ENCODE measurements at regions not wholly inside any gene's neighbourhood (a gene's known extent, or its start where the extent isn't known, plus 50 kb on each side); places are given as distances from the start of the nearest gene placed in this dataset.

DNA sequence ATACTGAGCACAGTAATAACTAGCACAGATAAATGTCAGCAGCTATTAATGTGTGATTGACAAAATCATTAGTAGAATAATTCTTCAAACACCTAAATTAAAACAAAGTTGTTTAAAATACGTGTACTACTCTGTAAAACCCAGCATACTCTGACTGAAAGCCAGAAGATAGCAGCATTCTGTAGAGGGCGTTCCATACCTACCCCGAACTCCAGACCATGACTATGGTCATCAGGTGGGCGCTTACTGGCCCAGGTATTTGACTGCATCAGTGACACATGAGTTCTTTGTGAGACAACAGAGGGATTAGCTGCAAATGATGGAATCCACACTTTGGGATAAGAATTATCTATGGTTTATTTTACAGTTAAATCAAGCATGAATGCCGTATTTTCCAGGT is 139.7 kb upstream of the POGK start:
- DNase-seq (ENCODE audit: extremely low spot score) = no peak
- ChIA-PET CTCF (no interaction called here), POLR2A (no interaction called here)
- no peak for TF ChIP-seq TARDBP (IDR thresholded peaks at IDR 0.05)
- TF ChIP-seq ARNT (IDR thresholded peaks at IDR 0.05) = no peak
- TF ChIP-seq, protein P1, sequence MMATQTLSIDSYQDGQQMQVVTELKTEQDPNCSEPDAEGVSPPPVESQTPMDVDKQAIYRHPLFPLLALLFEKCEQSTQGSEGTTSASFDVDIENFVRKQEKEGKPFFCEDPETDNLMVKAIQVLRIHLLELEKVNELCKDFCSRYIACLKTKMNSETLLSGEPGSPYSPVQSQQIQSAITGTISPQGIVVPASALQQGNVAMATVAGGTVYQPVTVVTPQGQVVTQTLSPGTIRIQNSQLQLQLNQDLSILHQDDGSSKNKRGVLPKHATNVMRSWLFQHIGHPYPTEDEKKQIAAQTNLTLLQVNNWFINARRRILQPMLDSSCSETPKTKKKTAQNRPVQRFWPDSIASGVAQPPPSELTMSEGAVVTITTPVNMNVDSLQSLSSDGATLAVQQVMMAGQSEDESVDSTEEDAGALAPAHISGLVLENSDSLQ (IDR thresholded peaks at IDR 0.05) = no peak
- no peak for TF ChIP-seq HDGF (IDR thresholded peaks at IDR 0.05; ENCODE audit: borderline replicate concordance)
- no peak for TF ChIP-seq FOXA1 (IDR thresholded peaks at IDR 0.05)
- no peak for TF ChIP-seq ZNF384 (IDR thresholded peaks at IDR 0.05)
- TF ChIP-seq CTBP1 (IDR thresholded peaks at IDR 0.05; ENCODE audit: borderline replicate concordance) = no peak
- no peak for TF ChIP-seq L3MBTL2 (conservative IDR thresholded peaks at IDR 0.05)
- no peak for TF ChIP-seq LEF1 (IDR thresholded peaks at IDR 0.05; ENCODE audit: borderline replicate concordance)
- no peak for TF ChIP-seq FOXM1 (IDR thresholded peaks at IDR 0.05; ENCODE audit: borderline replicate concordance)
- TF ChIP-seq SP1 (IDR thresholded peaks at IDR 0.05) = no peak
- TF ChIP-seq NFRKB (IDR thresholded peaks at IDR 0.05) = no peak
- TF ChIP-seq FOXK2 (IDR thresholded peaks at IDR 0.05) = no peak
- no peak for TF ChIP-seq ELF4 (IDR thresholded peaks at IDR 0.05)
- no peak for TF ChIP-seq SUZ12 (IDR thresholded peaks at IDR 0.05)
- TF ChIP-seq BHLHE40 (IDR thresholded peaks at IDR 0.05; ENCODE audit: borderline replicate concordance) = no peak

DNA sequence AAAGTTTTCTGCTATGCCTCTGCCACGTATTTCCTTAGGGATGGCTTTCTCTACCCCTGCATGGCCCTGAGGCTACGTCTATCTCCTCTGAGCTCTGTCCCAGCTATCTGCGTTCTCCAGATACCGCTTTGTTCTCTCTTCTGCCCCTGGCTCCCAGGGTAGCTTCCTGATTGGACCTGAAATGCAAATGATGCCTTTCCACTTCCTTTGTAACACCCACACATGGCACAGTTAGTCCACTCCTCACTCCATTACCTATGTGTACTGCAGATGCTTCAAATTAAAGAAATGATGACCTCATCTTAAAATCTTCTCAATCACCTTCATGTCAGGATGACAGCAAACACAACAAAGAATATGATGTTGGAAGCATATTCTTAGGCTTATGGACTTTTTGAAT is 138.6 kb upstream of the POGK start:
- CTCF ChIA-PET = no interaction called here
- POLR2A ChIA-PET = no interaction called here
- no peak for TF ChIP-seq TARDBP (IDR thresholded peaks at IDR 0.05)
- TF ChIP-seq ZNF384 (IDR thresholded peaks at IDR 0.05) = no peak
- no peak for TF ChIP-seq SUZ12 (IDR thresholded peaks at IDR 0.05)
- no peak for TF ChIP-seq NFRKB (IDR thresholded peaks at IDR 0.05)
- TF ChIP-seq HDGF (IDR thresholded peaks at IDR 0.05; ENCODE audit: borderline replicate concordance) = no peak
- no peak for TF ChIP-seq CTBP1 (IDR thresholded peaks at IDR 0.05; ENCODE audit: borderline replicate concordance)
- TF ChIP-seq ARNT (IDR thresholded peaks at IDR 0.05) = no peak
- no peak for TF ChIP-seq FOXM1 (IDR thresholded peaks at IDR 0.05; ENCODE audit: borderline replicate concordance)
- no peak for TF ChIP-seq LEF1 (IDR thresholded peaks at IDR 0.05; ENCODE audit: borderline replicate concordance)
- no peak for TF ChIP-seq BHLHE40 (IDR thresholded peaks at IDR 0.05; ENCODE audit: borderline replicate concordance)
- no peak for DNase-seq (ENCODE audit: extremely low spot score)

DNA sequence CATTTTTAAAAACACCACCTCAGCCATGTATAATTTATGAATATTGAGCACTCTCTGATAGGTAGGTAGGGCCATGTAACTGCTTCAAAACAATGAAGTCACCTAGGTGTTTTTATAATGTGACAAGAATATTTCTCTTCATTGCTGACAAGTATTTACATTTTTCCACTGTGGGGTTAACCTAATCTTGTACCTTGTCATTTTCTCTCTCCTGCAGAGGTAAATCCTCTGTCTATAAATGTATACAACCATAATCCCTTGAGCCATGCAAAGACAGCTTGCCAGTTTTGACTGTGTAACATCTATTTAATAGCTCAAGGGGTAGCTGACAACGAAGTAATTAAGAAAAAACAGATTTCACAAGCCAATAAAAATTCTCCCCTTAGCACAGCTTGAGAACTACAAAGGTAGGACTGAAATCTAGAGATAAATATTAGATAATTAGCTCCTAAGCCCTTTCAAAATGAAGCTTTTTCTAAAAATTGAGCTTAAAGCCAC is 137.6 kb upstream of the POGK start:
- ChIA-PET POLR2A (no interaction called here), CTCF (no interaction called here)
- no peak for DNase-seq (ENCODE audit: extremely low spot score)
- no peak for TF ChIP-seq LEF1 (IDR thresholded peaks at IDR 0.05; ENCODE audit: borderline replicate concordance)

DNA sequence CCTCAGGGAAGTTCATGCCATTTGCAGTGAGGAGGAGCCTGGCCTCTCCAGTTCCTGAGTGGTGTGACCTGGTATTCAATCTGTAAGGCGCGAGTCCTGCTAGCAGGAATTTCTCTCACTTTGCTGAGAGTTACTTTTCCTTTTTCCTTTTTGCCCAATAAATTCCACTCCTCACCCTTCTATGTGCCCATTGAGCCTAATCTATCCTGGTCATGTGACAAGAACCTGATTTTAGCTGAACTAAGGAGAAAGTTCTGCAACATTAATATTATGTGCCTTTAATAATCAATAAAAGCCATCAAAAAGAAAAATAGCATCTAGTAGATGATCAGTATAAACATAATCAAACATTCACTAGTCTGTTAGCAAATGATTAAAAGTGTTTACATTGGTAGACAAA is 136.1 kb upstream of the POGK start:
- ChIA-PET POLR2A (no interaction called here), CTCF (no interaction called here)
- no peak for DNase-seq (ENCODE audit: extremely low spot score)
- TF ChIP-seq ZNF384 (IDR thresholded peaks at IDR 0.05) (no peak), ELF4 (IDR thresholded peaks at IDR 0.05) (no peak)
- TF ChIP-seq, protein P1 (IDR thresholded peaks at IDR 0.05) = no peak

DNA sequence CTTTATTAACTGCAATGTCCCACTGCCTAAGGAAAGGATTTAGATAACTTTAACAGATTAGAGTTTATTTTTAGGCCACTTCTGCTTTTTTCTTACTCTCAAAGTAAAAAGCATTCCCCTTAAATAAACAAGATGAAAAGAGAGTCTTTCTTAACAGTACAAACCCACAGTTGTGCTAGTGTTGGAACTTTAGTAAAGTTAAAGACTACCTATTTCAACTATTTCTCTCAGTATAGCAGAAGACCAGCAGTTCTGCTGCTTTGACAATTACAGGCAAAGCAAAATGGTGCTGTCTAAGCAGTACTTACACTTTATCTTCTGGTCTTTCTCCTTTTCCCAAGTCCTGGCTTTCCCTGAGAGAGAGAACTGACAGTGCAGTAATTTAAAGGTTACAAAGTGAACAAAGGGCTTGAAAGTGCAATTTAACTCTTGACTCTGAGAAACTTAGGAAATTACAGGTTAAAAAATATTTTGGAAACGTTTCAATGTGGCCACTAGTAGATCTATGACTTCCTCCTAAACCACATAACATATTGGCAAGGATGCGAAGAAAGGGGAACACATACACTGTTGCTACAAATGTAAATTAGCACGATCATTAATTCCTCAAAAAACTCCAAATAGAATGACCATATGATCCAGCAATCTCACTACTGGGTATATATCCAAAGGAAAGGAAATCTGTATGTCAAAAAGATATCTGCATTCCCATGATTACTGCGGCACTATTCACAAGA is 135.4 kb upstream of the POGK start:
- TF ChIP-seq, protein P1 (IDR thresholded peaks at IDR 0.05) = no peak
- TF ChIP-seq L3MBTL2 (conservative IDR thresholded peaks at IDR 0.05) (no peak), LEF1 (IDR thresholded peaks at IDR 0.05; ENCODE audit: borderline replicate concordance) (no peak), SUZ12 (IDR thresholded peaks at IDR 0.05) (no peak), BHLHE40 (IDR thresholded peaks at IDR 0.05; ENCODE audit: borderline replicate concordance) (no peak), FOXM1 (IDR thresholded peaks at IDR 0.05; ENCODE audit: borderline replicate concordance) (no peak), ARNT (IDR thresholded peaks at IDR 0.05) (no peak), NFRKB (IDR thresholded peaks at IDR 0.05) (no peak), HDGF (IDR thresholded peaks at IDR 0.05; ENCODE audit: borderline replicate concordance) (no peak), ELF4 (IDR thresholded peaks at IDR 0.05) (no peak), FOXA1 (IDR thresholded peaks at IDR 0.05) (no peak), SP1 (IDR thresholded peaks at IDR 0.05) (no peak), ZNF384 (IDR thresholded peaks at IDR 0.05) (no peak), FOXK2 (IDR thresholded peaks at IDR 0.05) (no peak), CTBP1 (IDR thresholded peaks at IDR 0.05; ENCODE audit: borderline replicate concordance) (no peak)
- ChIA-PET POLR2A (no interaction called here), CTCF (no interaction called here)
- DNase-seq (ENCODE audit: extremely low spot score) = no peak

DNA sequence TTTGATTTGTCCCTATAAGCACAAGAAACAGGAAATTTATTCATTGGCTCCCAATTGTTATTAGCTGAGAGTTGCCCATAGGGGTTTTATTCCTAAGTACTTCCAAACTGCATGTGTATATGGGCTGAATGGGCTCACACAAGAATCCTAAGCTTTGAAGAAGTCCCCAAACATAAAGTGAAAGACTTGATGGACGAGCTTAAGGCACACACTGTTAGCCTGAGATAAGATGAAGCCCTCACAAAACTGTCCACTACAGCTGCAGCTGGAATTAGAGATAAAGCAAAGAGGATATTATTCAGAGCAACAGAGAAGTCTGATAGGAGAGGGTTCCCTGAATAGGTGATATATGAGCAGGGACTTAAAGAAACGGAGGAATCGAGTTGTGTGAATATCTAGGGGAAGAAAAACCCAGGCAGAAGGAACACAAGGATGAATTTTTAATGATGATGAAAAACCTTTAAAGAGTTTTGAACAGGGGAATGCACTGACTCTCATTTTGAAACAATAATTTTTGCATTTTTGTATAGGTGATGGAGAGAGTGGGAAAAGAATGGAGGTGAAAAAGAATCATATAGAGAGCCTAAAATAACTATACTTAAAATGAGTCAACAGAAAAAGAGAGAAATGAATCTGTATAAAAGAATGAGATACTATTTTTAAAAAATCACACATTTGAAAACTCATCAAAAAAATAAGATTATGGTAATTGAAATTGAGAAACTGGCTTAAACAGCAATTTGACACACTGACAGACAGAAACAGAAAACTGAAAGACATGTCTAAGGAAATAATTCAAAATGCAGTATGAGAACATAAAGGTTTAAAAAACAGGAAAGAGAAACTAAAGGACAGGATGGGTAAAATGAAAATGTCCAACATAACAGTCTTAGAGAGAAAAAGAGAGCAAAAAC is 133.6 kb upstream of the POGK start:
- CTCF ChIA-PET = no interaction called here
- DNase-seq (ENCODE audit: extremely low spot score) = no peak
- no peak for TF ChIP-seq SUZ12 (IDR thresholded peaks at IDR 0.05)
- no peak for TF ChIP-seq FOXK2 (IDR thresholded peaks at IDR 0.05)
- TF ChIP-seq BHLHE40 (IDR thresholded peaks at IDR 0.05; ENCODE audit: borderline replicate concordance) = no peak
- TF ChIP-seq ARNT (IDR thresholded peaks at IDR 0.05) = no peak
- TF ChIP-seq FOXA1 (IDR thresholded peaks at IDR 0.05) = no peak
- TF ChIP-seq, protein P1 (IDR thresholded peaks at IDR 0.05) = no peak
- no peak for TF ChIP-seq ELF4 (IDR thresholded peaks at IDR 0.05)
- no peak for TF ChIP-seq TARDBP (IDR thresholded peaks at IDR 0.05)
- no peak for TF ChIP-seq FOXM1 (IDR thresholded peaks at IDR 0.05; ENCODE audit: borderline replicate concordance)
- TF ChIP-seq ZNF384 (IDR thresholded peaks at IDR 0.05) = no peak
- TF ChIP-seq NFRKB (IDR thresholded peaks at IDR 0.05) = no peak
- TF ChIP-seq L3MBTL2 (conservative IDR thresholded peaks at IDR 0.05) = no peak
- TF ChIP-seq LEF1 (IDR thresholded peaks at IDR 0.05; ENCODE audit: borderline replicate concordance) = no peak
- no peak for TF ChIP-seq SP1 (IDR thresholded peaks at IDR 0.05)
- no peak for TF ChIP-seq HDGF (IDR thresholded peaks at IDR 0.05; ENCODE audit: borderline replicate concordance)
- no peak for TF ChIP-seq CTBP1 (IDR thresholded peaks at IDR 0.05; ENCODE audit: borderline replicate concordance)
- POLR2A ChIA-PET = no interaction called here
